ENCODE measurements at regions not wholly inside any gene's neighbourhood (a gene's known extent, or its start where the extent isn't known, plus 50 kb on each side); places are given as distances from the start of the nearest gene placed in this dataset.

DNA sequence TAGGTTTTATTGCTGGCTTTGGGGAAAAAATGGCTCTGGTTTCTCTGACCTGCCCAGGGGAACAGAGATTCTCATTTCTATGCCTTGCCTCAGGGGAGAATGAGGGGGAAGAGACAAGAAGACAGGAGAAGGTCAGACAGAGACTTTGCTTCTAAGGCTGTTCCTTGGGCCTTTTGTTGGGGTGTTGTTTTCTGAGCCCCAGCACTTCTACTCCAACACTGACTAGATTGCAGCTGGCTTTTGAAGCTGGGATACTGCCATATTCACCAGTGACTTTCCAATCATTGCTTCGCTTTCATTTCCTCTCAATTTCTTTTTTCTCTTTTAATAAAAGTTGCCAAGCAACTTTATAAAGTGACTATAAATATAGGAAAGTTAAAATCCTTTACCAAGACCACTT lies 143.2 kb upstream of the ARHGEF26 start:
- TF ChIP-seq POLR2A (IDR thresholded peaks at IDR 0.05; ENCODE audit: low read length), result no peak
- TF ChIP-seq GATA1 (IDR thresholded peaks at IDR 0.05; ENCODE audit: low read depth, low read length), result no peak
